ENCODE measurements at regions not wholly inside any gene's neighbourhood (a gene's known extent, or its start where the extent isn't known, plus 50 kb on each side); places are given as distances from the start of the nearest gene placed in this dataset.

GRCh38 chr13:80131204-80131603 lies 209.7 kb downstream of the SPRY2 start:
- no peak for DNase-seq (ENCODE audit: low spot score)

- no peak for DNase-seq (ENCODE audit: low spot score)
Observed at GRCh38 chr13:80126389-80127068, 214.4 kb downstream of the SPRY2 start.

GRCh38 chr13:80123945-80124344 lies 217.0 kb downstream of the SPRY2 start:
- DNase-seq (ENCODE audit: low spot score) = no peak

GRCh38 chr13:80121038-80121437 lies 219.9 kb downstream of the SPRY2 start:
- DNase-seq (ENCODE audit: low spot score) = no peak

- DNase-seq (ENCODE audit: low spot score) = no peak
Observed at GRCh38 chr13:80118506-80118905, 222.4 kb downstream of the SPRY2 start.

- DNase-seq (ENCODE audit: low spot score) = no peak
Observed at GRCh38 chr13:80118099-80118498, 222.8 kb downstream of the SPRY2 start.

- DNase-seq (ENCODE audit: low spot score) = no peak
Observed at GRCh38 chr13:80117515-80117914, 223.4 kb downstream of the SPRY2 start.

- DNase-seq (ENCODE audit: low spot score) = no peak
Observed at GRCh38 chr13:80116107-80116506, 224.8 kb downstream of the SPRY2 start.

GRCh38 chr13:80115616-80116015 lies 225.3 kb downstream of the SPRY2 start:
- DNase-seq (ENCODE audit: low spot score) = no peak

GRCh38 chr13:80113714-80114454 lies 227.0 kb downstream of the SPRY2 start:
- DNase-seq (ENCODE audit: low spot score) = no peak

- no peak for DNase-seq (ENCODE audit: low spot score)
Observed at GRCh38 chr13:80109303-80109702, 231.6 kb downstream of the SPRY2 start.

GRCh38 chr13:80105350-80105749 lies 235.6 kb downstream of the SPRY2 start:
- DNase-seq (ENCODE audit: low spot score) = no peak

GRCh38 chr13:80101040-80101439 lies 239.9 kb downstream of the SPRY2 start:
- DNase-seq (ENCODE audit: low spot score) = no peak

GRCh38 chr13:80100636-80101035 lies 240.3 kb downstream of the SPRY2 start:
- DNase-seq (ENCODE audit: low spot score) = no peak

GRCh38 chr13:80097561-80097960 lies 243.4 kb downstream of the SPRY2 start:
- DNase-seq (ENCODE audit: low spot score) = no peak

- no peak for DNase-seq (ENCODE audit: low spot score)
Observed at GRCh38 chr13:80096383-80096782, 244.5 kb downstream of the SPRY2 start.

- DNase-seq (ENCODE audit: low spot score) = no peak
Observed at GRCh38 chr13:80094526-80094925, 246.4 kb downstream of the SPRY2 start.

GRCh38 chr13:80093888-80094287 lies 247.0 kb downstream of the SPRY2 start:
- DNase-seq (ENCODE audit: low spot score) = no peak

- no peak for DNase-seq (ENCODE audit: low spot score)
Observed at GRCh38 chr13:80086304-80086721, 254.6 kb downstream of the SPRY2 start.

GRCh38 chr13:80083853-80084676 lies 256.9 kb downstream of the SPRY2 start:
- DNase-seq (ENCODE audit: low spot score) = no peak

GRCh38 chr13:80083081-80083852 lies 257.7 kb downstream of the SPRY2 start:
- no peak for DNase-seq (ENCODE audit: low spot score)
